HG03025 (cell line): ENCODE measurements at regions not wholly inside any gene's neighbourhood (a gene's known extent, or its start where the extent isn't known, plus 50 kb on each side); places are given as distances from the start of the nearest gene placed in this dataset.
"Not testable (repeated sequence)": the region's sequence is repeated elsewhere in the genome, so short reads cannot be mapped to it uniquely, and the experiment has no call there.

Experiments used
- ATAC-seq: cut with Tn5 transposase; IDR thresholded peaks from one replicate; pipeline ENCODE4 v1.9.1; 2021; ENCODE audit warnings: mild to moderate bottlenecking, moderate library complexity; ENCODE audit not compliant: unreplicated experiment, low FRiP score

GRCh38 chr3:162366166-162366766, 869.7 kb downstream of the OTOL1 start:
- ATAC-seq: no peak

- ATAC-seq: no peak
These were observed 871.0 kb downstream of the OTOL1 start for GRCh38 chr3:162367429-162368260.

GRCh38 chr3:162368417-162368816, 871.8 kb downstream of the OTOL1 start:
- no peak for ATAC-seq

GRCh38 chr3:162369306-162369705, 872.7 kb downstream of the OTOL1 start:
- ATAC-seq: no peak

GRCh38 chr3:162370141-162370540, 873.5 kb downstream of the OTOL1 start:
- no peak for ATAC-seq

- no peak for ATAC-seq
These were observed 880.2 kb downstream of the OTOL1 start for GRCh38 chr3:162376761-162377160.

GRCh38 chr3:162377608-162378007, 881.0 kb downstream of the OTOL1 start:
- ATAC-seq: no peak

- no peak for ATAC-seq
These were observed 888.8 kb downstream of the OTOL1 start for GRCh38 chr3:162385387-162385786.

GRCh38 chr3:162390891-162391290, 894.3 kb downstream of the OTOL1 start:
- ATAC-seq: no peak

GRCh38 chr3:162391301-162391700, 894.7 kb downstream of the OTOL1 start:
- ATAC-seq: no peak

- ATAC-seq: no peak
These were observed 898.9 kb downstream of the OTOL1 start for GRCh38 chr3:162395496-162395895.

- ATAC-seq: no peak
These were observed 901.9 kb downstream of the OTOL1 start for GRCh38 chr3:162398554-162398953.

GRCh38 chr3:162400697-162401096, 904.1 kb downstream of the OTOL1 start:
- ATAC-seq: no peak

- ATAC-seq: not testable (repeated sequence)
These were observed 914.9 kb downstream of the OTOL1 start for GRCh38 chr3:162411556-162411955.

GRCh38 chr3:162421721-162422120, 925.1 kb downstream of the OTOL1 start:
- no peak for ATAC-seq

- ATAC-seq: no peak
These were observed 931.6 kb downstream of the OTOL1 start for GRCh38 chr3:162428192-162428591.

- no peak for ATAC-seq
These were observed 939.1 kb downstream of the OTOL1 start for GRCh38 chr3:162435750-162436149.

GRCh38 chr3:162436826-162437225, 940.2 kb downstream of the OTOL1 start:
- ATAC-seq: no peak

GRCh38 chr3:162437480-162437879, 940.9 kb downstream of the OTOL1 start:
- no peak for ATAC-seq

- no peak for ATAC-seq
These were observed 945.1 kb downstream of the OTOL1 start for GRCh38 chr3:162441716-162442115.

- ATAC-seq: no peak
These were observed 946.8 kb downstream of the OTOL1 start for GRCh38 chr3:162443376-162443775.

- ATAC-seq: no peak
These were observed 972.2 kb downstream of the OTOL1 start for GRCh38 chr3:162468791-162469190.
